Epithelial cell of esophagus (primary cell): ENCODE measurements at regions not wholly inside any gene's neighbourhood (a gene's known extent, or its start where the extent isn't known, plus 50 kb on each side); places are given as distances from the start of the nearest gene placed in this dataset.
A peak's percentile ranks its signal among the peaks of the same experiment; 100 is the strongest.

Source experiments
- DNase-seq: peaks from one replicate; pipeline ENCODE4 v3.0.0; 2010; ENCODE audit warnings: low read depth
- H3K4me3 ChIP-seq: 2 replicates; pipeline ENCODE4 v1.5.1; 2011; ENCODE audit warnings: mild to moderate bottlenecking, low read length, control low read depth
- TF ChIP-seq, protein P1 (sequence below): IDR thresholded peaks from 2 replicates; pipeline ENCODE4 v1.5.1; 2011; ENCODE audit warnings: low read depth, mild to moderate bottlenecking, low read length, control low read depth, inconsistent platforms; ENCODE audit not compliant: insufficient read depth; ENCODE audit errors: missing control alignments

DNA sequence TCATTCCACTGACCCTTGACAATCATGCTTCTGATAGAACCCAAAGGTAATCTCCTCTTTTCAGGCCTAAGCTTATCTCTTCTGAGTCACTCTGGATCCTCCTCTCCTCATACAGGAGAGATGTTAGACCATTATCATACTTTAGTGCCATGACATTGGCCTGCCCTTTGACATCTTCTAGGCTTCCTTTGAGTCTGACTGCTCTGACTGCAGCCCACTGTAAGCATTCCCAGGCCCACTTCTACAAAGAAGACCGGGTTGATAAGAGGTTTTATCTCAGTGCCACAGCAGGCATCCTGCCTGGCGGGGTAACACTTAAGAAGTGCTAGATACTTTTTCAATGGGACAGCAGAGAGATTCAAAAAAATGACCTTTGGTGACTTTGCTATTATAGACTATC is 438.0 kb downstream of the KCNA4 start:
- TF ChIP-seq, protein P1, sequence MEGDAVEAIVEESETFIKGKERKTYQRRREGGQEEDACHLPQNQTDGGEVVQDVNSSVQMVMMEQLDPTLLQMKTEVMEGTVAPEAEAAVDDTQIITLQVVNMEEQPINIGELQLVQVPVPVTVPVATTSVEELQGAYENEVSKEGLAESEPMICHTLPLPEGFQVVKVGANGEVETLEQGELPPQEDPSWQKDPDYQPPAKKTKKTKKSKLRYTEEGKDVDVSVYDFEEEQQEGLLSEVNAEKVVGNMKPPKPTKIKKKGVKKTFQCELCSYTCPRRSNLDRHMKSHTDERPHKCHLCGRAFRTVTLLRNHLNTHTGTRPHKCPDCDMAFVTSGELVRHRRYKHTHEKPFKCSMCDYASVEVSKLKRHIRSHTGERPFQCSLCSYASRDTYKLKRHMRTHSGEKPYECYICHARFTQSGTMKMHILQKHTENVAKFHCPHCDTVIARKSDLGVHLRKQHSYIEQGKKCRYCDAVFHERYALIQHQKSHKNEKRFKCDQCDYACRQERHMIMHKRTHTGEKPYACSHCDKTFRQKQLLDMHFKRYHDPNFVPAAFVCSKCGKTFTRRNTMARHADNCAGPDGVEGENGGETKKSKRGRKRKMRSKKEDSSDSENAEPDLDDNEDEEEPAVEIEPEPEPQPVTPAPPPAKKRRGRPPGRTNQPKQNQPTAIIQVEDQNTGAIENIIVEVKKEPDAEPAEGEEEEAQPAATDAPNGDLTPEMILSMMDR, result no peak
- no peak for DNase-seq

DNA sequence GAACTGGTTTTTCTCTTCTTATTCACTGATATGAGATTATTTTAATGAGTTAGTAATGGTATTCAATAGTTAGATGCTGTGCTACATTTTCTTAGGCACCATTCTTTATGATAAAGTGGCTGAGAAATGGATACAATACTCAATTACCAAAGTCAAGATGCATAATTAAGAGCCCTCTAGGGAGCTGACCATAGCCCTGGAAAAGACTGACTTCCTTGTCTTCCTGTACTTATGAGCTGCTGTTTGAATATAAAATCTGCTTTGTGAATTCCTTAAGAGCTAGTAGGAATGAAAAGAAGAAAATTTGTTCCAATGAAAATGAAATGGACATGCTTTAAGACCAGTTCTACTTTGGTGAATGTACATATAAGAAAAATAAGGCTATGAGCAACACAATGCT is 452.3 kb downstream of the KCNA4 start:
- TF ChIP-seq, protein P1, result no peak
- no peak for DNase-seq
- H3K4me3 ChIP-seq, result no peak overlapping the region

More for the DNA sequence above, 438.0 kb downstream of the KCNA4 start:
- H3K4me3 ChIP-seq, result no peak overlapping the region

DNA sequence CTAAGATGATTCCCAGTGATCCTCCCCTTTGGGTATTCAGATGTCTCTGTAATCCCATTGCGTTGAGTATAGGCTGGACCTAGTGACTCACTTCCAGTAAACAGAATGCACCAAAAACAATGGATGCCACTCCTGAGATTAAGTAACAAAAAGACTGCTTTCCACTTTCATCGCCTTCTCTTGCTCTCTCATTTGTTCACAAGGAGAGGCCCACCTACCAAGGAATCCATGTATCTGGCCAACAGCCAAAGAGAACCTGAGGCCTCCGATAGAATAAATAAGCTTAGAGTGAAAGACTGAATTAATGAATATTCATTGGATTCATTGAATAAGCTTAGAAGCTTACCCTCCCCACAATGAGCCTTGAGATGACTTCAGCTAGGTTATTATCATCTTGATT is 454.6 kb downstream of the KCNA4 start:
- no peak overlapping the region for H3K4me3 ChIP-seq
- TF ChIP-seq, protein P1, result no peak
- peak; percentile 40 for DNase-seq

DNA sequence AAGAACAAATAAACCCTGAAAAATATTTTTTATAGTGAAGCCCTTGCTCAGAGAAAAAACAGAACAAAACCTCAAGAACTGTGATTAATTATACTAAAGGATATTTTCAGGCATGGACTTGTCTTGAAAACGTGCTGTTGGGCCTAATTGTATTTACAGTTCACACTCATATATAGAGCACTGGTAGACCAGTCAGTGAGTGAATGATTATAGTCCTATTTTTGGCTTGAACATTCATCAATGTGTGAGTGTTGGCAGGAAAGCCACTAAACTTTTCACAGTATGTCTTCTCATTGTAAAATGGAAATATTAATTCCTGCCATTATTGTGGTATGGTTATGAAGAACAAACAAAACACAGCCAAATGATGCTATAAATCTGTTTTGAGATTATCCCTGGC is 462.8 kb downstream of the KCNA4 start:
- TF ChIP-seq, protein P1, result no peak
- H3K4me3 ChIP-seq, result no peak overlapping the region
- no peak for DNase-seq

DNA sequence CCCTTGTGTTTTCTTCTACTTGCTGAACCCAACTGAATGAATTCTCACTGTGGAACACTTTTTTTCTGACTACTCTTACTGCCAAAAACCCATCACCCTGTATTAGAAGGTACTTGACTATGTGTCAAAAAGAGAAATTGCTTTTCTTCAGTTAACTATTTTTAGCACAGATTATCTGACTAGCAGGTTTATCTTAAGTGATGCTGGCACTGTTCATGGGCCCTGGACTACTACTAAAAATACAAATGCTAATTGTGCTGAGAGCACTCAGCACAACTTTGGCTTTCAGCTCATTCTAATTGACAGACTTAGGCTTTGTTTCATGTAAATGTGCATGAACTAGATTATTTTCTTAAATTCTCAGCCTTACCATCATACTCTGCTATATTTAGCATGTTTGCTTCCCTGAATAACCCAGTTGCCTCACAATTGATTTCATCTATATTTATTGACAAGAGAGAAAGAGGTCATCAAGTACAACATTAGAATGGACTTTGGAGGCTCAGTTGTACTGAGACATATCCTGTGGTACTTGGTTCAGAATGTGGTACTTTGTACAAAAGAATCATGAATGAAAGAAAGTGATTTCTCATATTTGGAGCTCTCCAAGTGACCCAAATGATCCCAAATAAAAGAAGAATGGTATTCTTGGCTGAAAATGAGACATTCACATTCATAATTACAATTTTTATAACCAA is 478.3 kb downstream of the KCNA4 start:
- TF ChIP-seq, protein P1, result no peak
- no peak for DNase-seq

DNA sequence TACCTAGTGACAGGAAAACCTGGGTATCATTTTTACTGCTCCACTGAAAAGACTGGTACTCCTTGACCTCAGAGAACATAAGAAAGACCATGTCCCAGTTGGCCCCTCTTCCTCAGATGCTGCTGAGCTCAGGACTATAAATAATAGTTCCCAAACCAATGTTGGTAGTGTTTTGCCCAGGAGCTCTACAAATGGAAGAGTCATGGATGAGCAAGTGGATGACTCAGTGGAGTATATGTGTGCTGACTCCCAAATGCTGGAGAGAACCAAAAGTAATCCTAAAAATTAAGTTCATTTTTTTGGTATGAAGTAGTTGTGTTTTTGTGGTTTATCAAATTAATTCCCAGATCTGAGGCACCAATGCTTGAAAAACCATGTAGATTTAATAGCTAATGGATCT is 482.0 kb downstream of the KCNA4 start:
- TF ChIP-seq, protein P1, result no peak
- H3K4me3 ChIP-seq, result no peak overlapping the region
- DNase-seq, result peak; percentile 47

More for the DNA sequence above, 478.3 kb downstream of the KCNA4 start:
- no peak overlapping the region for H3K4me3 ChIP-seq

DNA sequence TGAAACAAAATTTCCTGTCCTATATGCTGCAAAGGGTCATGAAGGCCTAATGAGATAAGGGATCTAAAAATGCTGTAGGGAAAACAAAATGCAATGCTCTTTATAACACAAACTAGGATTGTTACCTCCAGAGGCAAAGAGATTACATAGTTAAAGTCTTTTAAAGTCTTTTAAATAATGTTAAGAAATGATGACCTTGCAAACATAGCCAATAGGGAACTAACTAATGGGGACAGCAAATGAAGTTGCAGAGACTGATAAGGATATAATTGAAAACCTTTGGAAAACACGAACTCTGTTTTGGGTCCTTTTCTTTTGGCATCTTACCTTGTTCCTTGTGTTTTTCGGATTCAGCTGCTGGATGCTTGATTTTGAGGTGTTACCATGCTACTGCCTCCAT is 485.9 kb downstream of the KCNA4 start:
- no peak for DNase-seq
- no peak overlapping the region for H3K4me3 ChIP-seq
- TF ChIP-seq, protein P1, result no peak
